NCI-H345 treated with DMSO at 0.1 percent for 48 hours (cell line): ENCODE measurements at regions not wholly inside any gene's neighbourhood (a gene's known extent, or its start where the extent isn't known, plus 50 kb on each side); places are given as distances from the start of the nearest gene placed in this dataset.
"Not testable (repeated sequence)": the region's sequence is repeated elsewhere in the genome, so short reads cannot be mapped to it uniquely, and the experiment has no call there.

Experiments used
- DNase-seq: peaks from one replicate; lab custom pipeline; 2025; ENCODE audit not compliant: unreplicated experiment; lab: John Stamatoyannopoulos, UW

DNA sequence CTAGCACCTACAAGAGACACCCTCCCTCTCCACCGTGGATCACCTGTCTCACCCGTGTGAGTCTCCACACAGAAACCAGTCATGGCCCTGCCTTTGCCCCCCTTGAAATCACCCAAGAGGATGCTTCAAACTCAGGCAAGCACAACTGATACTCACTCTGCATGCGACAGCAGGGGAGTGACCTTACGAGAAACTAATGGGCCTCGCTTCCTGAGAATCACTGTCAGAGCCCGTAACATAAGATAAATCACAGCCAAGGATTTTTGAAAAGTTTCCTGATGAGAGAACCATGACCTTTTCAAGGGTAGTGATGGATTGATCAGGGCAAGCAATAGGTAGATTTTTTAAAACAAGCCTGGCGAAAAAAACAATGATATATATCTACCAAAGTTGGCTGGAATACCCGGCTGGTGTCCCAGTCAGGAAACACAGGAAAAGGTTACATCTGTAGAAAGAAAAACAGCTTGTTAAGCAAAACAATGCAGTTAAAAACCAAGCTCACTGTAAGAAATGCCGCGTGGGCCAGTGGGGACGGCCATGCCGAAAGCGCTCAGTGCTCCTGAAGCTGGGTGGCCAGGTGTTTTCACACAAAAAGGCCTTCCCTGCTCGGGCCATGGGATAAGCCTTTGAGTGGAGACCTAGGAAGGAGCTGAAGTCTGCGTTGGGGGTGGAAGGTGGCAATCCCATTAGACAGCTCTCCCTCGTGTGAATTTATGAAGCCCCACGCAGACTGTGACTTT is 388.6 kb upstream of the FRG1 start:
- DNase-seq: not testable (repeated sequence)

DNA sequence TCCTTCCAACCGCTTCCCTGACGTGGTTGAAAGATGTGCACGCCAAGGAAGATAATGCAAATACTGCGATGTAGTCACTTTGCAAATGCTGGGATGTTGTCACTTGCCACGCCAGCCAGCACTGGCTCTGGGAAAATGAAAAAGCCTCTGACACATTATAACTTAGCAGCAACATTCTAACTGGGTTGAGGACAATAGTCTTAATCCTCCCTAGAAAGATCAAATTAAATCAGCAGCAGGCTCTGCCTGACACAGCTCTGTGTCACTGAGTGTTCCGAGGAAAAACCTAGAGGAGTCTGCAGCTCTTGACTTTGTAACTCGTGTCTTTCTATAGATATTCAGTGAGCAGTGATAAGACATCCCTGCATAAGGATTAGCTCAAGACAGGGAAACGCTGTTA is 380.1 kb upstream of the FRG1 start:
- not testable (repeated sequence) for DNase-seq

DNA sequence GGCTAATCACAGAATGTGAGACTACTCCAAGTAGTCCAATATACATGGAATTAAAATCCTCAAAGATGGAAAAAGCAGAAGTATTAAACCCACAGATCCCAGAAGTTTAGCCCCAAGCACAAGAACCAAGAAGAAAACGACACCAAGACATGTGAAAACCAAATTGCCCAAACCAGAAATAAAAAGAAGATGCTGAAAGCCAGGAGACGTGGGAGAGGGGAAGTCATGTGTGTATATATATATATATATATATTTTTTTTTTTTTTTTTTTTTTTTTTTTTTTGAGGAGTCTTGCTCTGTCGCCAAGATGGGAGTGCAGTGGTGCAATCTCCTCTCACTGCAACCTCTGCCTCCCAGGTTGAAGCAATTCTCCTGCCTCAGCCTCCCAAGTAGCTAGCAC is 376.9 kb upstream of the FRG1 start:
- DNase-seq: not testable (repeated sequence)

DNA sequence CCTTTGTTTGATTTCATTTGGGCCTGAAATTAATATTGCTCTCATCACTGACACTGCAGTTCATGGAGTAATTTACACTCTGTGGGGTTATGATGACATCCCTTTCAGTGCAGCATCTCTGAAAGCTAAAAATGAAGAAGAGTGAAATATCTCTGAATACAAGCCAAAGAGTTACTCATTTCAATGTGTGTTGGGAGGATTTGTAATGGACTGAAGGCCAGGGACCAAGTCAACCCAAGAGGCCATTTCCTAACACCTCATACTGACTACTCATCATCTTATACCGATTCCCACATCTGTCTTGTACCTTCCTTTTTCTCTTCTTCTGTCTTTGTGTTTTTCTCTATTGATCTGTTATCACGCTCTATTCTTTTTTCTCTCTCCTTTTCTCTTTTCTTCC is 374.4 kb upstream of the FRG1 start:
- DNase-seq: not testable (repeated sequence)

DNA sequence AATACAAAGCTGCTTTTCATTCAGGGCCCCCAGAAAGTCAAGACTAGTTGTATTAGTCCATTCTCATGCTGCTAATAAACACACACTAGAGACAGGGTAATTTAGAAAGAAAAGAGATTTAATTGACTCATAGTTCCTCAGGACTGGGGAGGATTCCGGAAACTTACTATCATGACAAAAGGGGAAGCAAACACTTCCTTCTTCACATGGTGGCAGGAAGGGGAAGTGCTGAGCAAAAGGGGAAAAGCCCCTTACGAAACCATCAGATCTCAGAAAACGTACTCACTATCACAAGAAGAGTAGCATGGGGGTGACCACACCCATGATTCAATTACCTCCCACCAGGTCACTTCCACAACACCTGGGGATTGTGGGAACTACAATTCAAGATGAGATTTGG is 373.8 kb upstream of the FRG1 start:
- not testable (repeated sequence) for DNase-seq

DNA sequence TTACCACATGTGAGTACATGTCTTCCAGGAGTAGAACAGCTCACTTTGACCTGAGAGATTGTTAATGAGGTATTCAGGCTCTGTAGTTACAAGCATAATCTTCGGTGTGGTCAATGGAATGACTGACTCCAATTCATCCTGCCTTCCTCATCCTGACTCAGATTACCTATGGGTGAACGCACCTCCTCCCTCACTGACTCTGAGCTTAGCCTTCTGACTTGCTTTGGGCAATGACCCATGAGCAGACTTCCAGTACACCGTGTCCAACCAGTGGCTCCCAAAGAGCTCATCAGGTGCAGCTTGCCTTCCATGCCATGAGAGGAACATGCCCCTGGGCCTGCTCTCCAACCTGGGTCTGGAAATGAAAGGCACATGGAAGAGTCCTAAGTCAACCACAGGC is 361.0 kb upstream of the FRG1 start:
- DNase-seq: not testable (repeated sequence)

DNA sequence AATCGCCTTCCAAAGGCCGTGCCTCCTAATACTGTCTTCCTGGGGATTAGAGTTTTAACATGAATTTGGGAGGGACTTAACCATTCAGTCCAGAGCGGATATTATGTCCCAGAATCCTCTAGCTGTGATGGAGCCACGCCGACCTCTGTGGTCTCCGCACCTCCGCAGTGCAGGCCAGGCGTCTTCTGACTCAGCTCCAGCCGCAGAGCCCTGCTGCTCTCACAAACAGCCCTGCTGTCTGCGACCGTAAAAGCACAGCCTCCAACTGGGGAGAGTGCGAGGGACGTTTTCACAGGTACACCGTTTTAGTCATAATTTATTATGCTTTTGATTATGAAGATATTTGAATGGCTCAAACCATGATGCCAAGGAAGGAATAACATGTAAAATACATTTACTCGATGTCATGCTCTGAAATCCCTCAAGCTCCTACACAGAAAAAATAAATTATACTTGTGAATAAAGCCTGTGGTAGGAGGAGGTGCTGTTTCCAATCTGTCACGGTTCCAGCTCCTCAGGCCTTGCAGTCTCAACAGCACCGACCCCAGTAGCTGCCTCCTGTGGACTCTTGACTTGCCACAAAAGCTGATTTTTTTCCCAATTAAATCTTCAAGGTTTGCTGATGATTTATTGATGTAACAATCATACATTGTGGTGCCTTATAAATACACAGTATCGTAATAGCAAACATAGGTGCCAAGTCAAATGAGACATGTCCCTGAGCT is 353.6 kb upstream of the FRG1 start:
- DNase-seq: not testable (repeated sequence)

DNA sequence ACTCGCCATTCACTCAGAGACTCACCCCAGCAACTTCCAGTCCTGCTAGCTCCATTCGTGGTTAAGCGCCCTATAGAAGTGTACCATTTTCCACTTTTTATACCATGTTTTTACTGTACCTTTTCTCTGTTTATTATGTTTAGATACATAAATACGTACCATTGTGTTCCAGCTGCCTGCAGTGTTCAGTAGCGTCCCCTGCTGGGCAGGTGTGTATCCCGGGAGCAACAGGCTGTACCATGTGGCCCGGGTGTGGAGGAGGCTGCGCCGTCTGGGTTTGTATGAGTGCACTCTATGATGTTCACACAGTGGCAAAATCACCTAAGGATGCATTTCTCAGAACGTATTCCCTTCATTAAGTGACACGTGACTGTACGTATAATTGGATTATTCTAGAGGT is 351.5 kb upstream of the FRG1 start:
- not testable (repeated sequence) for DNase-seq

DNA sequence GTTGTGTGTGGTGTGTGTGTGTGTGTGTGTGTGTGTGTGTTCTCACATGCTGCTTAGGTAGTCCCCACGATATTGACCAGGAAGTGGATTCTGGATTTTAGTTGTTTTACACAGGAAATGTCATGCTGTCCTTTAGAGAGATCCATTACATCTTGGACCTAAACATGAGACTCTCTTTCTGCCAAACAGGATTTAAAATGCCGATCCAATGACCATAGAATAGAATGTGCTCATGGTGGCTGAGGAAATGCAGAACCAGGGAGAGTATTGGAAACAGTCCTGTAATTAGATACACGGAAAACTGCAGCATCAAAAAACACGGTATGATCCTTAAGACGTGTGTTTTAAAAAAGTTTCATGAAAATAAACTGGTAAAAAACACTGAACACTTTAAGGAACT is 347.8 kb upstream of the FRG1 start:
- no peak for DNase-seq

DNA sequence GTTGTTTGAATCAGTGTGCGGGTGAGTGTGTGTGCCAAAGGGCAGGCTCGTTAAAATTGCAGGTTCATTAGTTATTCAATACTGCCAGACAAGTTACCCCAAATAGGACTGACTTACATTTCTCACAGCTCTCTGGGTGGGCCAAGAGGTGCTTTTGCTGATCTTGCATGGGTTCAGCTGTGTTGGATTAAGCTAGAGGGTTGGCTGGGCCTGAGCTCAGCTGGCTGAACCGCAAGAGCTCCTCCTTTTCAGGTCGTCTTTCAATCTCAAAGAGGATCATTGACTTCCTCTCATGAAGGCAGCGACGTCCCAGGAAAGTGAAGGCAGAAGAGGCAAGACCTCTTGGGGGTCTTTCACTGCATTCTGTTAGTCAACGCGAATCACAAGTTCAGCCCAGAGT is 343.3 kb upstream of the FRG1 start:
- DNase-seq: no peak

DNA sequence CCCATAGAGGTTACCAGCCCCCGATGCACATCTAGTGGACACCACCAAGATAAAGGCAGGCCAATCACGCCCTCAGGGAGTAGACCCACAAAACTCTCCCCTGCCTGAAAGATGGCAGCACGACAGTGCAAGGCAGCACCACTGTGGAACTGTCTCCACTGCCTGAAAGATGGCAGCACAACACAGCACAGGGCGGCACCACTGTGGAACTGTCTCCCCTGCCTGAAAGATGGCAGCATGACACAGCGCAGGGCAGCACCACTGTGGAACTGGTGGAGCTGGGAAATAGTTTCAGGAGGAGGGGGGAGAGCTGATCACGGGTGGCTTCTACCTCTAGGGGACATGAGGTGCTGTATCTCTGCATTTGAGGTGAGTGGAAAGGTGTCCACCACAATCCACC is 340.4 kb upstream of the FRG1 start:
- DNase-seq: no peak

DNA sequence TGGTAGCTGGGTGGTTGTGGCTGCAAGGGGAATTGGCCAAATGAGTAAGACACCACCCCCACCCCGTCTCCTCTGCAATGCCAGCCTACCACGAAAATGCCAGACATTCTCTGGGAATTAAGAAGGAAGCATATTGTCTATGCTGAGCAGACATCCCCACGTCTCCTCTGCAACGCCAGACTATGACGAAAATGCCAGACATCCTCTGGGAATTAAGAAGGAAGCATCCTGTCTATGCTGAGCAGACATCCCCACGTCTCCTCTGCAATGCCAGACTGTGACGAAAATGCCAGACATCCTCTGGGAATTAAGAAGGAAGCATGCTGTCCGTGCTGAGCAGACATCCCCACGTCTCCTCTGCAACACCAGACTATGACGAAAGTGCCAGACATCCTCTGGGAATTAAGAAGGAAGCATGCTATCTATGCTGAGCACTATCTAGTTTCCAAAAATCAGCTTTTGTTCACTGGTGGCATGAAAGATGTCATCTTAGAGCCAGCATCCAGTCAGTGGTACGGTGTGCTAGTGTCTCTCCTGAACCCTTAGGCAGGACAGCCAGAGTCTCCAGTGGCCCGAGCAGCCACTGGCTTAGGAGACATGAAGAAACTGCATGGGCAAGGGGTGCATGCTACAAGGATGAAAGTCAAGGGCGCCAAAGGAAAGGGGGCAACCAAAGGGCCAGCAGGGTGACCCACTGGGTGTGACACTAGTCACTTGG is 339.8 kb upstream of the FRG1 start:
- DNase-seq: no peak

DNA sequence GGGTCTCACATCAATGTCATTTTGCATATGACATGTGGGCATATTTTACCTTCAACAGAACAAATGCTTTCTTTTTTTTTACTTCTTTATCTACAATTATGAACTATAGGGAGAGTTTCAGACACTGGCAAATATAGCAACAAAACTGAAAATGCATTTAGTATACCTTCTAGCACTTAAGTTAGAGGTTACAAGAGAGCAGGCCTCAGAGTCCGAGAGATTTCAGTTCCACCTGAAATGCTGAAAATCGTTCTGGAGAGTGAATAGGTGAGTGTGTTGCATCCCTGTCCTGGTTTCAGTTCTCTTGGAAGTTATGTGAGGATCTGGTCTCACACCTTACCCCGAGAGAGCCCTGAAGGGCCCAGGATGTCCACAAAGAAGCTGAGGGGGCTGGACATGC is 337.8 kb upstream of the FRG1 start:
- not testable (repeated sequence) for DNase-seq

DNA sequence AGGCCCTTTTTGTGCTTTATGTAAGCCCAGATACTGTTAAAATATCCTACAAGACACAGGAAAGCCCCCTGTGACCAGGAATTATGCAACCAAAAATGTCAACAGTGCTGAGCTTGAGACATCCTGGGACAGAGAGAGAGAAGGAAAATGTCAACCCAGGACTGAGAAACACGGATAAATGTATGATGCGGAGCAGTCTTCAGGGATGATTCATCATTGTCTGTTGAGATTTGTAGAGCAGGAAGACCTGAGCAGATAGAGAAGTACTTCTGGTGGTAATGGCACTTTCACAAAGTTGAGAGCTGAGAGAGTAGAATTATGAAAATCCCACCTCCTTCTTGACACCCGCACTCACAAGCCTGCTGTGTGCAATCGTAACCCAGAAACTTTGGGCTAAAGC is 330.1 kb upstream of the FRG1 start:
- DNase-seq: not testable (repeated sequence)

DNA sequence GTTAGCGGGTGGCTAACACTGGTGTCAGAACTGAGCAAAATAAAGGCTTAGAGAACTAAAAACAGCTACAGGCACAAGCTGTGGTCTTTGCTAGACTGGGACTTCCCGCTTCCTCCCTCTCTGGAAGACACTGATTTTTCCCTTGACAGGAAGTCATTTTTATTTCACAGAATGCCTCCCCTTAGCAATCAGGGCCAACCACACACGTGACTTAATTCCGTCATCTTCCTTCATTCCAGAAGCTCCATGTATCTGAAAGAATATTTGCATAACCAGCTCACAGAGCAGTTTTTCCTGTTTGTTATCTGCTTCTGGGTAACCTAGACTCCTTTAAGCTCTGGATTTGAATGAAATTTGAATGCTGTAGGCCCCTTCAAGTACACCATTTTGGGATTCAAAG is 327.5 kb upstream of the FRG1 start:
- DNase-seq: no peak

DNA sequence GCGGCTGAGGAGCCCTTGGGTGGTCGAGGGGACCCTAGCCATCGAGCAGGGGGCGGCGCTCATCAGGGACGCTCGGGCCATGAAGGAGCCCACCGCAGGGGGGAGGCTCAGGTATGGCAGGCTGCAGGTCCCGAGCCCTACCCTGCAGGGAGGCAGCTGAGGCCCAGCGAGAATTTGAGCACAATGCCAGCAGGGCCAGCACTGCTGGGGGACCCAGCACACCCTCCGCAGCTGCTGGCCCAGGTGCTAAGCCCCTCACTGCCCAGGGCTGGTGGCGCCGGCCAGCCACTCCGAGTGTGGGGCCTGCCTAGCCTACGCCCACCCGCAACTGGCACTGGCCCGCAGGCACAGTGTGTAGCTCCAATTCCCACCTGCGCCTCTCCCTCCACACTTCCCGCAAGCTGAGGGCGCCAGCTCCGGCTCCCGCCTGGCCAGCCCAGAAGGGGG is 325.4 kb upstream of the FRG1 start:
- DNase-seq: no peak

DNA sequence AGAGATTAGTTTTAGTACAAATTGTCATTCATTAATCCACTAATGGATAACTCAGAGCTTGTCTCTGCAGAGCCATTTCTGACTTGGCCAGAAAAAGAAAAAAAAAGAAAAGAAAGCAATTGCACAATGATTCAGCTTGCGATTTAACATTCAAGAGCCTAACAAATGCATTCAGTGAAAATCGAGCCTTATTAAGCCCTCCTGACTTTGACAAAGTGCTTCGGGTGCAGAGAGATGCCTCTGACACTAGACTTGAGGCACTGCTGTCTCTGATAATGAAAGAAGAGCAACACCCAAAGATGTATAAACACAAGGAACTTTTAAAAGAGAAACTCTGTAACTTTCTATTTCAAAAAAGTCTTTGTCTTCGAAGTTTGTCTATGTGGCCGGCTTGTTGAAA is 322.9 kb upstream of the FRG1 start:
- DNase-seq: not testable (repeated sequence)

DNA sequence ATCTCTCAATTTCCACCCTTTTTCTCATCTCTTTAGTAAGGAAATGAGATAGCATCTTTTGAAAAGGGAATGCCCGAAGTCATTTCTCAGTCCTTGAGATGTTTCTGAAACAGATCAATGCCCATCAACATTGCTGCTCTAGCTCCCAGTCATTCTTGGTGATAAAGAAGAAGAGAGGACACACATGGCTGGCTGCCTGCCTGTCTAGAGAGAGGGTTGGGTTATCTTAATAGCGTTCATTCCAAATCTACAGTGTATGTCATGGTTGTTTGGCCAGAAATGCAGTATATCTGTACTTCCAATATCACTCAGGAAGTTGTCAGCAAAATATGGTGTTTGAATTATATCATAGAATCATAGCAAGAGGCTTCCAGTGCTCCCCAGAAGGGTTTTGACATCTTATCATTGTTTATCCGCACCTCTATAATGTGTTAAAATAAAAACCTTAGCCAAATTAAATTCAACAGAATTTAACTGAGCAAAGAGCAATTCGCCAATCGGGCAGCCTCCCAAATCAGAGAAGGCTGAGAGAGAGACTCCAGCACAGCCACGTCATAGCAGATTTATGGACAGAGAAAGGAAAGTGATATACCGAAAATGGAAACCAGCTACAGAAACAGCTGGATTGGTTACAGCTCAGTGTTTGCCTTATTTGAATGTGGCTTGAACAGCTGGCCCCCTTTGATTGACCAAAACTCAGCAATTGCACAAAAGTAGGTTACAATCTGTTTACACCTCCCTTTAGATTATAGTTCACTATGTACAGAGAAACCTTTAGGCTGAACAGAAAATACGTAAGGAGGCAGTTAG is 321.0 kb upstream of the FRG1 start:
- not testable (repeated sequence) for DNase-seq

DNA sequence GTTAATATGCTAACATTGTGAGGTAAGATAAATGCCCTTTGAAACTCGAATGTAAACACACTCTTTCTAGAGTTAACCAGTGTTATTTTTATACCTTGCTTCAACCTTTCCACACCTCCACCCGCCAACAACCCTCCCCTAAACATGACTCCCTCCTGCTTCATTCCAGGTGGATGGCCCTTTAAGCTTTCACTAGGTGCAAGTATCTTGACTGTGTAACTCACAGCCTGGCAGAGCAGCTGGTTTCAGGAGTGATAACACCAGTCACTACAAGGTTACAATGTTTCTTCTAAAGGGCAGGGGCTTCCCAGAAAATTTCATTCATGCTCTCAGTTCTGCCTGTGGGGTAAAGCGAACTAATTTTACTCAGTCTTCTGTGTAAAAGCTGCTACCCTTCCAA is 318.1 kb upstream of the FRG1 start:
- not testable (repeated sequence) for DNase-seq

DNA sequence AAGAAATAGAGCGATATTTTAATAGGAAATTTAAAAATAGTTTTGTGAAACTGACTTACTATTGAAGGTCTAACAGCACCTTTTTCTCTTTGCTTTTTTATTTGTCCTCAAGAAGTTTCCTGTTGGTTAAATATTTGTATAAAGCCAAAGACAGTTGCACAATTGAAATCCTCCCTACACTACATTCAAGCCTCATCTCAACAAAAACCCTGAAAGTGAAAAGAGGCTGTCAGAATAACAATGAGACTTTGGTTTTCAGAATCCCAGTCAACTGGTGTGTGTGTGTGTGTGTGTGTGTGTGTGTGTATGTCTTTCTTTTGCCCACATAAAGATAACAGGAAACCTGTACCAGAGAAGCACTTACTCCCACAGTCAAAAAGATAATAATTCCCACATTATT is 313.6 kb upstream of the FRG1 start:
- not testable (repeated sequence) for DNase-seq

DNA sequence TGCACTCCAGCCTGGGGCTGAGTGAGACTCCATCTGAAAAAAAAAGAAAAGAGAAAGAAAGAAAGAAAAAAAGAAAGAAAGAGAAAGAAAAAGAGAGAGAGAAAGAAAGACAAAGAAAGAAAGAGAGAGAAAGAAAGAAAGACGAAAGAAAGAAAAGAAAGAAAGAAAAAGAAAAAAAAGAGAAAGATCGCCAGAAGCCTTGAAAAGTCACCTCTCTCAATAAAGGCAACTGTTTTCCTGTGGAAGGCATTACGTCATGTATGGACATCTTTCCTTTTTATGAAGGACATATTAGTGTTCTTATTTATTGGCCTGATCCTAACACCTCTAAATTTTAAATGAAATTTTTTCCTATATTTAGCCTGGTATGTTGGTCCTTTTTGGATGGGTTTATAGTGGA is 310.9 kb upstream of the FRG1 start:
- not testable (repeated sequence) for DNase-seq
